ENCODE measurements at regions not wholly inside any gene's neighbourhood (a gene's known extent, or its start where the extent isn't known, plus 50 kb on each side); places are given as distances from the start of the nearest gene placed in this dataset.
"Not testable (repeated sequence)": the region's sequence is repeated elsewhere in the genome, so short reads cannot be mapped to it uniquely, and the experiment has no call there.

GRCh38 chr7:12927635-12928434 lies 240.4 kb downstream of the ARL4A start:
- Histone ChIP-seq H2BK15ac (replicated peaks; ENCODE audit: low read depth) (no peak overlapping the region), H3K4me1 (ENCODE audit: control insufficient read depth, low read depth, low read length) (no peaks in the 10 kb centered on the region), H3K27me3 (ENCODE audit: insufficient read depth, low read length, poor library complexity) (no peaks in the 10 kb centered on the region), H3K9ac (ENCODE audit: low read length) (no peak overlapping the region), H3K36me3 (ENCODE audit: control insufficient read depth, insufficient read depth, low read length) (no peaks in the 10 kb centered on the region), H3K4me2 (ENCODE audit: low read length) (no peak overlapping the region), H3K27ac (ENCODE audit: low read depth, low read length) (no peak overlapping the region), H3K4ac (ENCODE audit: low read depth, low read length) (no peak overlapping the region), H3K4me3 (ENCODE audit: low read length) (no peak overlapping the region), H2BK5ac (ENCODE audit: low read length) (no peak overlapping the region), H4K5ac (ENCODE audit: low read length) (no peak overlapping the region), H2AK5ac (ENCODE audit: low read length) (no peak overlapping the region), H3K23ac (ENCODE audit: low read length) (no peak overlapping the region), H3K79me1 (ENCODE audit: low read length) (no peaks in the 10 kb centered on the region), H4K8ac (ENCODE audit: low read depth, low read length) (no peak overlapping the region), H2BK120ac (ENCODE audit: low read depth, low read length) (no peak overlapping the region), H3K79me2 (ENCODE audit: control insufficient read depth, insufficient read depth, low read length) (no peaks in the 10 kb centered on the region), H3K56ac (ENCODE audit: low read length) (no peak overlapping the region), H3K18ac (ENCODE audit: low read length) (no peak overlapping the region)
- DNase-seq: no peak
- no CpG with 5 or more reads among the region's 4 CpGs for WGBS (ENCODE audit: extremely low coverage, insufficient coverage, low lambda C conversion rate)

GRCh38 chr7:12929476-12930140 lies 242.2 kb downstream of the ARL4A start:
- H4K8ac ChIP-seq (ENCODE audit: low read depth, low read length): no peak overlapping the region
- no peaks in the 10 kb centered on the region for H3K36me3 ChIP-seq (ENCODE audit: control insufficient read depth, insufficient read depth, low read length)
- peak; percentile 20 for DNase-seq
- no peak overlapping the region for H3K4ac ChIP-seq (ENCODE audit: low read depth, low read length)
- H3K79me2 ChIP-seq (ENCODE audit: control insufficient read depth, insufficient read depth, low read length): no peaks in the 10 kb centered on the region
- no peak overlapping the region for H3K4me3 ChIP-seq (ENCODE audit: low read length)
- H3K56ac ChIP-seq (ENCODE audit: low read length): no peak overlapping the region
- H3K18ac ChIP-seq (ENCODE audit: low read length): no peak overlapping the region
- H3K27ac ChIP-seq (ENCODE audit: low read depth, low read length): no peak overlapping the region
- no peak overlapping the region for H2AK5ac ChIP-seq (ENCODE audit: low read length)
- no CpG with 5 or more reads among the region's 1 CpG for WGBS (ENCODE audit: extremely low coverage, insufficient coverage, low lambda C conversion rate)
- no peak overlapping the region for H2BK5ac ChIP-seq (ENCODE audit: low read length)
- no peaks in the 10 kb centered on the region for H3K27me3 ChIP-seq (ENCODE audit: insufficient read depth, low read length, poor library complexity)
- no peak overlapping the region for H4K5ac ChIP-seq (ENCODE audit: low read length)
- H3K9ac ChIP-seq (ENCODE audit: low read length): no peak overlapping the region
- H2BK15ac ChIP-seq (replicated peaks; ENCODE audit: low read depth): no peak overlapping the region
- no peak overlapping the region for H2BK120ac ChIP-seq (ENCODE audit: low read depth, low read length)
- no peaks in the 10 kb centered on the region for H3K79me1 ChIP-seq (ENCODE audit: low read length)
- no peak overlapping the region for H3K4me2 ChIP-seq (ENCODE audit: low read length)
- no peak overlapping the region for H3K23ac ChIP-seq (ENCODE audit: low read length)
- no peaks in the 10 kb centered on the region for H3K4me1 ChIP-seq (ENCODE audit: control insufficient read depth, low read depth, low read length)

GRCh38 chr7:12930534-12930933 lies 243.1 kb downstream of the ARL4A start:
- Histone ChIP-seq H3K56ac (ENCODE audit: low read length) (no peak overlapping the region), H2BK120ac (ENCODE audit: low read depth, low read length) (no peak overlapping the region), H3K79me2 (ENCODE audit: control insufficient read depth, insufficient read depth, low read length) (no peaks in the 10 kb centered on the region), H3K23ac (ENCODE audit: low read length) (no peak overlapping the region), H2BK15ac (replicated peaks; ENCODE audit: low read depth) (no peak overlapping the region), H3K79me1 (ENCODE audit: low read length) (no peaks in the 10 kb centered on the region), H4K5ac (ENCODE audit: low read length) (no peak overlapping the region), H3K4me3 (ENCODE audit: low read length) (no peak overlapping the region), H3K4ac (ENCODE audit: low read depth, low read length) (no peak overlapping the region), H3K18ac (ENCODE audit: low read length) (no peak overlapping the region), H3K36me3 (ENCODE audit: control insufficient read depth, insufficient read depth, low read length) (no peaks in the 10 kb centered on the region), H3K9ac (ENCODE audit: low read length) (no peak overlapping the region), H3K27ac (ENCODE audit: low read depth, low read length) (no peak overlapping the region), H2BK5ac (ENCODE audit: low read length) (no peak overlapping the region), H4K8ac (ENCODE audit: low read depth, low read length) (no peak overlapping the region), H3K4me1 (ENCODE audit: control insufficient read depth, low read depth, low read length) (no peaks in the 10 kb centered on the region), H3K4me2 (ENCODE audit: low read length) (no peak overlapping the region), H2AK5ac (ENCODE audit: low read length) (no peak overlapping the region), H3K27me3 (ENCODE audit: insufficient read depth, low read length, poor library complexity) (no peaks in the 10 kb centered on the region)
- no CpG with 5 or more reads among the region's 2 CpGs for WGBS (ENCODE audit: extremely low coverage, insufficient coverage, low lambda C conversion rate)
- no peak for DNase-seq

- not testable (repeated sequence) for H4K5ac ChIP-seq (ENCODE audit: low read length); H3K79me1 ChIP-seq (ENCODE audit: low read length); H3K4me1 ChIP-seq (ENCODE audit: control insufficient read depth, low read depth, low read length); H2BK5ac ChIP-seq (ENCODE audit: low read length); H3K79me2 ChIP-seq (ENCODE audit: control insufficient read depth, insufficient read depth, low read length); DNase-seq; H3K9ac ChIP-seq (ENCODE audit: low read length); H2BK15ac ChIP-seq (replicated peaks; ENCODE audit: low read depth); H3K4me3 ChIP-seq (ENCODE audit: low read length); H3K27ac ChIP-seq (ENCODE audit: low read depth, low read length); H3K36me3 ChIP-seq (ENCODE audit: control insufficient read depth, insufficient read depth, low read length); H3K27me3 ChIP-seq (ENCODE audit: insufficient read depth, low read length, poor library complexity); H3K23ac ChIP-seq (ENCODE audit: low read length); H3K56ac ChIP-seq (ENCODE audit: low read length); H3K4ac ChIP-seq (ENCODE audit: low read depth, low read length); H2AK5ac ChIP-seq (ENCODE audit: low read length); H3K18ac ChIP-seq (ENCODE audit: low read length); H4K8ac ChIP-seq (ENCODE audit: low read depth, low read length); H2BK120ac ChIP-seq (ENCODE audit: low read depth, low read length); H3K4me2 ChIP-seq (ENCODE audit: low read length)
- no CpG with 5 or more reads among the region's 19 CpGs for WGBS (ENCODE audit: extremely low coverage, insufficient coverage, low lambda C conversion rate)
Observed at GRCh38 chr7:12931465-12931864, 244.0 kb downstream of the ARL4A start.

- no peak overlapping the region for H3K18ac ChIP-seq (ENCODE audit: low read length)
- no peak overlapping the region for H3K4me3 ChIP-seq (ENCODE audit: low read length)
- no peak overlapping the region for H4K5ac ChIP-seq (ENCODE audit: low read length)
- H3K4ac ChIP-seq (ENCODE audit: low read depth, low read length): no peak overlapping the region
- H3K23ac ChIP-seq (ENCODE audit: low read length): no peak overlapping the region
- H3K27ac ChIP-seq (ENCODE audit: low read depth, low read length): no peak overlapping the region
- H2BK15ac ChIP-seq (replicated peaks; ENCODE audit: low read depth): no peak overlapping the region
- no peak overlapping the region for H3K9ac ChIP-seq (ENCODE audit: low read length)
- H2BK120ac ChIP-seq (ENCODE audit: low read depth, low read length): no peak overlapping the region
- no peaks in the 10 kb centered on the region for H3K36me3 ChIP-seq (ENCODE audit: control insufficient read depth, insufficient read depth, low read length)
- H3K27me3 ChIP-seq (ENCODE audit: insufficient read depth, low read length, poor library complexity): no peaks in the 10 kb centered on the region
- H2BK5ac ChIP-seq (ENCODE audit: low read length): no peak overlapping the region
- no peaks in the 10 kb centered on the region for H3K79me2 ChIP-seq (ENCODE audit: control insufficient read depth, insufficient read depth, low read length)
- H4K8ac ChIP-seq (ENCODE audit: low read depth, low read length): no peak overlapping the region
- H3K79me1 ChIP-seq (ENCODE audit: low read length): no peaks in the 10 kb centered on the region
- no peak for DNase-seq
- WGBS (ENCODE audit: extremely low coverage, insufficient coverage, low lambda C conversion rate): no CpG with 5 or more reads among the region's 11 CpGs
- H3K4me2 ChIP-seq (ENCODE audit: low read length): no peak overlapping the region
- no peak overlapping the region for H2AK5ac ChIP-seq (ENCODE audit: low read length)
- H3K4me1 ChIP-seq (ENCODE audit: control insufficient read depth, low read depth, low read length): no peaks in the 10 kb centered on the region
- H3K56ac ChIP-seq (ENCODE audit: low read length): no peak overlapping the region
Observed at GRCh38 chr7:12939694-12940093, 252.3 kb downstream of the ARL4A start.

Measured in mesendoderm (in vitro differentiated cells).